ENCODE measurements at regions not wholly inside any gene's neighbourhood (a gene's known extent, or its start where the extent isn't known, plus 50 kb on each side); places are given as distances from the start of the nearest gene placed in this dataset.

- no peak for ATAC-seq (ENCODE audit: insufficient read depth, low FRiP score)
- Histone ChIP-seq H3K27me3 (ENCODE audit: control insufficient read depth in 3 of 3, insufficient read depth in 3 of 3, low read length in 2 of 3) (no peaks in the 10 kb centered on the region), H3K36me3 (ENCODE audit: control insufficient read depth in 4 of 4, insufficient read depth in 4 of 4, low read length in 4 of 4) (no peaks in the 10 kb centered on the region), H3K9me3 (ENCODE audit: control insufficient read depth in 4 of 4, insufficient read depth in 3 of 4, low read length in 3 of 4) (no peaks in the 10 kb centered on the region), H3K4me1 (ENCODE audit: control insufficient read depth in 5 of 5, insufficient read depth in 5 of 5, low read length in 5 of 5) (peaks cover 0 to 18% (median 5%) of the 10 kb centered on the region in 5 donors), H3K4me3 (no peak overlapping the region), H3K9ac (ENCODE audit: insufficient read depth in 1 of 2, low read length in 2 of 2) (no peak overlapping the region), H3K27ac (ENCODE audit: low read depth in 1 of 2, low read length in 1 of 2) (no peak overlapping the region)
- WGBS, 2 donors, result 86 to 87% methylated on average over 10 of the region's 10 CpGs
- no peak for DNase-seq
- no peak for TF ChIP-seq CTCF (IDR thresholded peaks at IDR 0.05; ENCODE audit: control extremely low read depth, extremely low read depth)
Observed at GRCh38 chr11:70527429-70528045, 129.2 kb downstream of the CTTN start.

GRCh38 chr11:70528046-70528793 is 129.9 kb downstream of the CTTN start:
- Histone ChIP-seq H3K27me3 (ENCODE audit: control insufficient read depth in 3 of 3, insufficient read depth in 3 of 3, low read length in 2 of 3) (no peaks in the 10 kb centered on the region), H3K4me3 (no peak overlapping the region), H3K36me3 (ENCODE audit: control insufficient read depth in 4 of 4, insufficient read depth in 4 of 4, low read length in 4 of 4) (no peaks in the 10 kb centered on the region), H3K9ac (ENCODE audit: insufficient read depth in 1 of 2, low read length in 2 of 2) (no peak overlapping the region), H3K9me3 (ENCODE audit: control insufficient read depth in 4 of 4, insufficient read depth in 3 of 4, low read length in 3 of 4) (no peaks in the 10 kb centered on the region), H3K27ac (ENCODE audit: low read depth in 1 of 2, low read length in 1 of 2) (no peak overlapping the region), H3K4me1 (ENCODE audit: control insufficient read depth in 5 of 5, insufficient read depth in 5 of 5, low read length in 5 of 5) (peaks cover 0 to 18% (median 4%) of the 10 kb centered on the region in 5 donors)
- no peak for TF ChIP-seq CTCF (IDR thresholded peaks at IDR 0.05; ENCODE audit: control extremely low read depth, extremely low read depth)
- ATAC-seq (ENCODE audit: insufficient read depth, low FRiP score), result no peak
- WGBS, 2 donors, result 82 to 84% methylated on average over 33 of the region's 33 CpGs
- DNase-seq, result no peak

GRCh38 chr11:70528794-70529580 is 130.7 kb downstream of the CTTN start:
- TF ChIP-seq CTCF (IDR thresholded peaks at IDR 0.05; ENCODE audit: control extremely low read depth, extremely low read depth), result no peak
- H3K9me3 ChIP-seq (ENCODE audit: control insufficient read depth in 4 of 4, insufficient read depth in 3 of 4, low read length in 3 of 4), result no peaks in the 10 kb centered on the region
- no peak for ATAC-seq (ENCODE audit: insufficient read depth, low FRiP score)
- H3K9ac ChIP-seq (ENCODE audit: insufficient read depth in 1 of 2, low read length in 2 of 2), result no peak overlapping the region
- no peak overlapping the region for H3K4me3 ChIP-seq
- no peaks in the 10 kb centered on the region for H3K27me3 ChIP-seq (ENCODE audit: control insufficient read depth in 3 of 3, insufficient read depth in 3 of 3, low read length in 2 of 3)
- no peak for DNase-seq
- H3K27ac ChIP-seq (ENCODE audit: low read depth in 1 of 2, low read length in 1 of 2), result no peak overlapping the region
- H3K36me3 ChIP-seq (ENCODE audit: control insufficient read depth in 4 of 4, insufficient read depth in 4 of 4, low read length in 4 of 4), result no peaks in the 10 kb centered on the region
- 92 to 96% methylated on average over 18 of the region's 18 CpGs for whole genome bisulfite sequencing, 2 donors
- peaks cover 0 to 18% (median 4%) of the 10 kb centered on the region in 5 donors for H3K4me1 ChIP-seq (ENCODE audit: control insufficient read depth in 5 of 5, insufficient read depth in 5 of 5, low read length in 5 of 5)

Data from lung (tissue), 11 donors.